HUES48 (cell line): ENCODE measurements at regions not wholly inside any gene's neighbourhood (a gene's known extent, or its start where the extent isn't known, plus 50 kb on each side); places are given as distances from the start of the nearest gene placed in this dataset.

Experiments
- H3K27ac ChIP-seq: one replicate; pipeline ENCODE4 v1.7.0; 2013; ENCODE audit warnings: low read depth, low read length, inconsistent platforms
- H3K27me3 ChIP-seq: 2 replicates; pipeline ENCODE4 v1.6.1; 2013; ENCODE audit warnings: mild to moderate bottlenecking, low read length; ENCODE audit not compliant: control insufficient read depth, insufficient read depth
- H3K36me3 ChIP-seq: 2 replicates; pipeline ENCODE4 v1.6.1; 2013; ENCODE audit warnings: low read length; ENCODE audit not compliant: control insufficient read depth, insufficient read depth
- H3K4me1 ChIP-seq: 2 replicates; pipeline ENCODE4 v1.6.1; 2013; ENCODE audit warnings: mild to moderate bottlenecking, low read length; ENCODE audit not compliant: control insufficient read depth, insufficient read depth
- H3K4me3 ChIP-seq: 2 replicates; pipeline ENCODE4 v1.5.1; 2013; ENCODE audit warnings: mild to moderate bottlenecking, low read depth, low read length
- H3K9ac ChIP-seq: 2 replicates; pipeline ENCODE4 v1.6.1; 2013; ENCODE audit warnings: mild to moderate bottlenecking, low read depth, low read length, moderate library complexity
- H3K9me3 ChIP-seq: 2 replicates; pipeline ENCODE4 v1.6.1; 2013; ENCODE audit warnings: low read length; ENCODE audit not compliant: control insufficient read depth, insufficient read depth

DNA sequence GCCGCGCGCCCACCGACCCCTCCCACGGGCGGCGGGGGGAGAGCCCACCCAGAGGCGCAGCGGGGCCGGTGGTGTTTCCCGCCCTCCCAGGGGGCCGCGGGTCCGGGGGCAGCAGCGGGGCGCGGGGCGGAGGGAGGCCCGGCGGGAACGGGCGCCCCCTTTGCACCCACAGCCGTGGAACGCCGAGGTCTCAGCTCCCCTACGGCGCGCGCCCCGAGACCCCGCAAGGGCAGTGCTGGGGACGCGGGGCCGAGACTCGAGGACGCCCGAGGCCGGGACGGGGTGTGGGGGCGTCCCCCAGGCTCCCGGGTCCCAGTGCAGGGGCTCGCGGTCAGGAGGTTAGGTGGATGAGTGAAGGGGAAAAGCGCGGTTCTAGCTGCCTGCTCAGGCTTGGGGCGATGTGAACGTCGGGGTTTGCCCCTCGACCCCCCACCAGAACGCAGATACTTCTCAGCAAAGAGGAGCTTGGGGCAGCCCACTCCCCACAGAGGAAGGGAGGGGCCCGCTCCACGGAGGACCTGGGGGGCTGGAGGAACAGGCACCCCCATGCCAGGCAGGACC, 65.5 kb upstream of the BHLHE23 start:
- Histone ChIP-seq H3K9ac (no peak overlapping the region), H3K4me3 (peak overlapping the region; percentile 47), H3K9me3 (no peaks in the 10 kb centered on the region), H3K36me3 (no peaks in the 10 kb centered on the region), H3K27ac (no peak overlapping the region), H3K27me3 (peaks cover 33% of the 10 kb centered on the region), H3K4me1 (no peaks in the 10 kb centered on the region)

DNA sequence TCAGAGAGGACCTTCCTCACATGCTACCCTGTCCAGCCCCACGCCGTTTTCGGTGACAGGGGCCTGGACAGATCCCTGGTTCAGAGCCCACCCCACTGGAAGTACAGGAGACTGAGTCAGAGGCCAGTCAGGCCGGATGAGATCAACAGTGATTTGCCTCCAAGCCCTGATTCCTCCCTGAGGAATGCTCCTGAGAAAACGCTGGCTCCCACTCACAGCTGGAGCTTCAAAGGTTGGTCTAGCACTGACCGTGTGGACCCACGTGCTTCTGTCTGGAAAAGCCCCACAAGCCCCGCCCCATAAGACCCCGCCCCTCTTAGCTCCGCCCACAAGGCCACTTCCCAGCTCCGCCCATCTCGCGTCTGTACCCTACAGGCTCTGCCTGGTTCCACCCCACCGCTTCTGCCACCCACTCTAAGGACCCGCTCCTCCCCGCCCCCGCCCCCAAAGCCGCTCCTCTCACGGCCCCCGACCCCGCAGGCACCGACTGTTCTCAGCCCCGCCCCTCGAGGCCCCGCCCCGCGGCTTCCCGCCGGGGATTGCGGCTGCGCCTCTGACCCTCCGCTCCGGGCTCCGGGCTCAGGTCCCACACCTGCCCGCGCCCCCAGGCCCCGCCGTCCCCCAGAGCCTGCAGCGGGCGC, 64.9 kb upstream of the BHLHE23 start:
- peaks cover 33% of the 10 kb centered on the region for H3K27me3 ChIP-seq
- no peaks in the 10 kb centered on the region for H3K36me3 ChIP-seq
- H3K9ac ChIP-seq, result no peak overlapping the region
- H3K27ac ChIP-seq, result no peak overlapping the region
- H3K4me1 ChIP-seq, result no peaks in the 10 kb centered on the region
- H3K9me3 ChIP-seq, result no peaks in the 10 kb centered on the region
- peak overlapping the region; percentile 47; the same call in 1 of the 2 replicates for H3K4me3 ChIP-seq

DNA sequence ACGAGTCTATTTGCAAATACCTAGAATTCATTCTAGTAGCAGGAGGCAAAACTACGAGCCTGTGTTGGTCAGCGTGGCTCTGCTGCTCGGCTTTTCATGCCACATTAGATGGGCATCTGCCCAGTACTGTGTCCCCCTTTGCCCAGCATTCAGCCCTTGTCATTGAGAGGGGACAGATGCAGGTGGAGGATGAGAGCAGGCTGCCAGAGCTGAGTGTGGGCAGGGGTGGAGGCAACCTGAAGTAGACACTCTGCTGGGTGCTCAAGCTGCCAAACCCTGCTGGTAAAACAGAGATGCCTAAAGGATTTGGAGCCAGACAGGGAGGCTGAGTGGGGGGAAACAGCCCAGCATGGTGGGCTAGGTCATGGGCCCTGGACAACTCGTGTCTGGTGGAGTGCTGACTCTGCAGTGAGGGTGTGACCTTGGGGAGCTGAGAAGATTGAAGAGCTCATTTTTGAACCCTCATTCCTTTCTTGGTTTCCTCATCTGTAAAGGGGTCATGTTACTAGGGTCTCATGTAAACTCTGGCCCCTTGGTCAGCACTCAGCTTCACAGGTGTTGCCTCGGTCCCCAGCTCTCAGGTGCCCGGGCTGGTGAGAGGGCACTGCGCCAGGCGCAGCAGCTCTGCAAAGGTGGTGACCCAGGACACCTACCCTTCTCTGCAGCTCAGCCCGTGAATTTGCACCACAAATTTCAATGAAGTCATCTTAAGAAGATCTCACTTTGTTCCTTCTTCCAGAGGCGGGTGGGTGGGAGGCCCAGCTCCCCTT, 64.2 kb upstream of the BHLHE23 start:
- Histone ChIP-seq H3K4me1 (no peaks in the 10 kb centered on the region), H3K9me3 (no peaks in the 10 kb centered on the region), H3K4me3 (no peak overlapping the region), H3K27ac (no peak overlapping the region), H3K36me3 (no peaks in the 10 kb centered on the region), H3K9ac (no peak overlapping the region), H3K27me3 (peaks cover 33% of the 10 kb centered on the region)

DNA sequence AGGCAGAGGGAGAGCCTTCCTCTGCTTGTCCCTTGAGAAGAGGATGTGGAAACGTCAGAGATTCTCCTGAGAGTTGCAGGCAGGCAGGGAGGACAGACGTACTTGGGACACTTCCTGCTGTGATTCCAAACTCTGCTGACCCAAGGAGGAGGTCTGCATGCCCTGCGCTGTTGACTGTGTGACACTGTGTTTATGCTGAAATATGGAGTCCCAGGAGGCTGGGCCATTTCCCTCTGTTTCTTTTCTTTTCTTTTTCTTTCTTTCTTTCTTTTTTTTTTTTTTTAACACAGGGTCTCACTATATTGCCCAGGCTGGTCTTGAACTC, 63.5 kb upstream of the BHLHE23 start:
- Histone ChIP-seq H3K9me3 (no peaks in the 10 kb centered on the region), H3K9ac (no peak overlapping the region), H3K36me3 (no peaks in the 10 kb centered on the region), H3K27ac (no peak overlapping the region), H3K27me3 (peaks cover 33% of the 10 kb centered on the region), H3K4me3 (no peak overlapping the region), H3K4me1 (no peaks in the 10 kb centered on the region)

DNA sequence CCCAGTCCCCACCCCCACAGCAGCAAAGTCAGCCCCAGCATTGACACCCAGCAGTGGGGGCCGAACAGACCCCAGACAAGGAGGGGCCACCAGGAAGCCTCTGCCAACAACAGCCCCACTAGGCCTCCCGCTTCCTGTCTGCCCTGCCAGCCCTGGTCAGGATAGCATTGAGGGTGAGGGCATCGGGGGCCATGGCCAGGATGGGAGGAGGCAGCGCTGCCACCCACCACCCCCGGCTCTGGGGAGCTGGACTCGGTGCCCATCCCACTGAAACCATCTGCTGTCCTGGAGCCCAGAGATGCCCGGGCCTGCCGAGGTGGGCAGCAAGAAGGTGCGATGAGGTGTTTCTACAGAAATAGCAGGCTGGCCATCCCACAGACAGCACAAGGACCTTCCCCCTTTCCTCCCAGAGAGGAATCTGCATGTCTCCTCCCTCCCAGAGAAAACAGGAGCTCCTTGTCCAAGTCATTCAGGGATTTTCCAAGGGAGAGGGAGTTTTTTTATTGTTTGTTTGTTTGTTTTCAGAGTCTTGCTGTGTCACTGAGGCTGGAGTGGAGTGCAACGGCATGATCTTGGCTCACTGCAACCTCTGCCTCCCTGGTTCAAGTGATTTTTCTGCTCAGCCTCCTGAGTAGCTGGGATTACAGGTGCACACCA, 62.1 kb upstream of the BHLHE23 start:
- Histone ChIP-seq H3K27ac (no peak overlapping the region), H3K4me1 (no peaks in the 10 kb centered on the region), H3K9me3 (no peaks in the 10 kb centered on the region)

DNA sequence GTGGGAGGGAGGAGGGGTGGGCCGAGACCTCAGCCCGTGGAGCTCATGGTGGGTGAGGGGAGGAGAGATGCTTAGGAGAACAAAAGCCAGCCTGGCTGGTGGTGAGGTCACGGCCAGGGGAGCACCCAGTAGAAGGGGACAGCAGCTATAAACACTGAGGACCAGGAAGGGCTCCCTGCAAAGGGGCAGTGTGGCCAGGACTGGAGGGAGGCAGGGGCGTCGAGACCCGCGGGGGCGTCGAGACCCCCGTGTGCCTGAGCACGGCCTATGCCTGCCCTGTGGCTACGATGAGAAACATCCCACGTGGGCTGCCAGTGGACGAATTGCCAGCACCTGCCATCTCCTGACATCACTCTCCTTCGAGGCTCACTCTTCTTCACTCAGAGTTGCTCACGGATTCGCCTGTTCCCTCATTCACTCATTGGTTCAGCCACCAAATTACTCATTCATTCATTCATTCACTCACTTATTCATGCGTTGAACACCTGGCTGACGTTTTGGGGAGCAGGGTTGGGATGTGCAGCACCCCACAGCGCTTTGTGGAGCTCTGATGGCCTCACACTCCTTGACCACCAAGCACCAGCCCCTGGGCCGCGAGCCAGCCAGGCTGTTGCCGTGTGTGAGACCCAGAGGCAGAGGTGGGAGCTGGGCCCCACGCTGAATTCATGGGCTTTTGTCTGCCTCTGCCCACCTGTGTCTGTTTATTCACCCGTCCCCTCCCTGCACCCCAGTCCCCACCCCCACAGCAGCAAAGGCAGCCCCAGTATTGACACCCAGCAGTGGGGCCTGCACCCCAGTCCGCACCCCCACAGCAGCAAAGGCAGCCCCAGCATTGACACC, 61.2 kb upstream of the BHLHE23 start:
- Histone ChIP-seq H3K4me1 (no peaks in the 10 kb centered on the region), H3K36me3 (no peaks in the 10 kb centered on the region), H3K4me3 (no peak overlapping the region), H3K9ac (no peak overlapping the region), H3K27ac (no peak overlapping the region), H3K27me3 (peaks cover 19% of the 10 kb centered on the region), H3K9me3 (no peaks in the 10 kb centered on the region)

More for the DNA sequence above, 62.1 kb upstream of the BHLHE23 start:
- no peak overlapping the region for H3K4me3 ChIP-seq
- H3K36me3 ChIP-seq, result no peaks in the 10 kb centered on the region
- H3K9ac ChIP-seq, result no peak overlapping the region
- H3K27me3 ChIP-seq, result peaks cover 27% of the 10 kb centered on the region

DNA sequence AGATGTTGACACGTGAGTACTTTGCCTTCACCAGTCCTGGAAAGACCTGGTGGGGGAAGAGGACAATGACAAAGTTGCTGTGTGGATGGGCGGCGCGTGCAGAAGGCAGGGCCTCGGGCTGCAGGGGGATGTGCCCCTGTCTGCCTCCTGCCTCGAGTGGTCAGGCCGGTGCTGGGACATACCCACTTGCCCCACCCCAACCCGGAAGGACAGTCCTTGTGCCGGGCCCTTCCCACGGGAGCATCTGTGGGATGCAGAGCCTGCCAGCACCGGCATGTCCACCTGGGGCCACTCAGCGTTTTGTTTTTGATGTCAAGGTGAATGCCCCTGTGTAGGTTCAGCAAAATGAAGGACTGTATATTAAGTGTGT, 60.5 kb upstream of the BHLHE23 start:
- no peak overlapping the region for H3K9ac ChIP-seq
- no peaks in the 10 kb centered on the region for H3K36me3 ChIP-seq
- no peaks in the 10 kb centered on the region for H3K9me3 ChIP-seq
- peaks cover 12% of the 10 kb centered on the region for H3K27me3 ChIP-seq
- no peaks in the 10 kb centered on the region for H3K4me1 ChIP-seq
- H3K27ac ChIP-seq, result no peak overlapping the region
- no peak overlapping the region for H3K4me3 ChIP-seq

DNA sequence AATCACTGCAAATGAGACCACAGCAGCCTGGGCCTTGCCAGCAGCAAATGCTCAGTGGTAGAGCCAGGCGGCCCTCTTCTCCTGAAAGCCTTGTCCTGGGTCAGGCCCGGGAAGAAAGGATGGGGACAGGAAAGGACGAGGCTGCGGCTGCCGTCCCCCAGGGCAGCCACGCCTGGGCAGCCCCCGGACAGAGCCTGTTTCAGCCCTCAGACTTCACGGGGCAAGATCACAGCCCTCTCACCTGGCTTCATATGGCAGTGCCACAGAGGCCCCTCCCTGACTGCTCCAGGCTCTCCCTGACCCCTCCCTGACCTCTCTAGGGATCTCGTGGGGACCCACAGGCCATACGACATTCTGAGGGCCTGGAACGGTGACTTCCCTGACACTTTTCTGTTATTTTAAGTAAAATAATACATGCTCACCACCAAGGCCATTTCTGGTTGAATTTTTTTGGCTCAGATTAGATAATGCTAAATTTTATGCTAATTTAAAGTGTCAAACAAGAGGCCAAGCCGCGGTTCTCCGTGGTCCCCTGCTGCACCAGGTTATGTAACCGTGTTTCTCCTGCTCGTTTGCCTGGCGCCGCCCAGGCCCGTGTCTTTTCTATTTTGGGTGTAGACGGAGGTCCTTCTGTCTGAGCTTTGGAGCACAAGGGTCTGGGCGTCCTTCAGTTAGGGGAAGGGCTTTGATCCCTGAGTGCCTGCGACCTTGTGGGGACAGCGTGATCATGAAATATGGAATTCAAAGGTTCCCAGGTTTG, 59.9 kb upstream of the BHLHE23 start:
- peaks cover 11% of the 10 kb centered on the region for H3K27me3 ChIP-seq

DNA sequence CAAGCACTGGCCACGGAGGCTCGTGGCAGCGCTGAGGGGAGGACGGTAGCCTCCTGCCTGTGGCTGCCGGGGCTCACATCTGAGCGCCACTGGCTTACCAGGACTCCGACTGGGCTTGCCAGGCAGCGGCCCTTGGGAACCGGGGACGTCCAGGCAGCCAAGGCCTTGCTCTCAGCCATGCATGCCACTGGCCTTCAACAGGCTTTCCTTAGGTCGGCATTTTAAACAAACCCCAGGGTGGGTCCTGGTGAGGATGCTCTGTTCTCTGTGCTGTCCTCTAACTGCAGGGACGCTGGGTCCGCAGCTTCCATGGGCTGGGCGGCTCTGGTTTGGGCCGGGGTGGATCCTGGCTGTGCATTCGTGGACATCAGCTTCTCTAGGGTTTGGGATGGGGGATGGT, 59.1 kb upstream of the BHLHE23 start:
- Histone ChIP-seq H3K9ac (no peak overlapping the region), H3K27ac (no peak overlapping the region), H3K4me1 (no peaks in the 10 kb centered on the region), H3K9me3 (no peaks in the 10 kb centered on the region), H3K27me3 (peaks cover 4% of the 10 kb centered on the region), H3K36me3 (no peaks in the 10 kb centered on the region), H3K4me3 (no peak overlapping the region)

More for the DNA sequence above, 59.9 kb upstream of the BHLHE23 start:
- Histone ChIP-seq H3K4me3 (no peak overlapping the region), H3K4me1 (no peaks in the 10 kb centered on the region), H3K27ac (no peak overlapping the region), H3K9ac (no peak overlapping the region), H3K36me3 (no peaks in the 10 kb centered on the region), H3K9me3 (no peaks in the 10 kb centered on the region)
